ENCODE measurements at regions not wholly inside any gene's neighbourhood (a gene's known extent, or its start where the extent isn't known, plus 50 kb on each side); places are given as distances from the start of the nearest gene placed in this dataset.

GRCh38 chr11:15525582-15525981 lies 410.9 kb downstream of the INSC start:
- no peak for TF ChIP-seq CTCF (IDR thresholded peaks at IDR 0.05; ENCODE audit: low read depth, low read length, missing control alignments)
- no peak for DNase-seq (ENCODE audit: low read depth)
- H3K4me3 ChIP-seq (ENCODE audit: low read depth, low read length), result no peak overlapping the region

- no peak for TF ChIP-seq CTCF (IDR thresholded peaks at IDR 0.05; ENCODE audit: low read depth, low read length, missing control alignments)
- DNase-seq (ENCODE audit: low read depth), result no peak
- no peak overlapping the region for H3K4me3 ChIP-seq (ENCODE audit: low read depth, low read length)
These were observed 411.3 kb downstream of the INSC start for GRCh38 chr11:15526032-15526431.

- H3K4me3 ChIP-seq (ENCODE audit: low read depth, low read length), result no peak overlapping the region
- no peak for DNase-seq (ENCODE audit: low read depth)
- TF ChIP-seq CTCF (IDR thresholded peaks at IDR 0.05; ENCODE audit: low read depth, low read length, missing control alignments), result no peak
These were observed 412.2 kb downstream of the INSC start for GRCh38 chr11:15526859-15527450.

- no peak for TF ChIP-seq CTCF (IDR thresholded peaks at IDR 0.05; ENCODE audit: low read depth, low read length, missing control alignments)
- DNase-seq (ENCODE audit: low read depth), result no peak
- H3K4me3 ChIP-seq (ENCODE audit: low read depth, low read length), result no peak overlapping the region
These were observed 417.7 kb downstream of the INSC start for GRCh38 chr11:15532432-15532831.

- no peak for TF ChIP-seq CTCF (IDR thresholded peaks at IDR 0.05; ENCODE audit: low read depth, low read length, missing control alignments)
- DNase-seq (ENCODE audit: low read depth), result no peak
- H3K4me3 ChIP-seq (ENCODE audit: low read depth, low read length), result no peak overlapping the region
These were observed 419.5 kb downstream of the INSC start for GRCh38 chr11:15534266-15534665.

- no peak for DNase-seq (ENCODE audit: low read depth)
- TF ChIP-seq CTCF (IDR thresholded peaks at IDR 0.05; ENCODE audit: low read depth, low read length, missing control alignments), result no peak
- H3K4me3 ChIP-seq (ENCODE audit: low read depth, low read length), result no peak overlapping the region
These were observed 420.7 kb downstream of the INSC start for GRCh38 chr11:15535414-15535813.

- no peak for TF ChIP-seq CTCF (IDR thresholded peaks at IDR 0.05; ENCODE audit: low read depth, low read length, missing control alignments)
- no peak overlapping the region for H3K4me3 ChIP-seq (ENCODE audit: low read depth, low read length)
- no peak for DNase-seq (ENCODE audit: low read depth)
These were observed 421.7 kb downstream of the INSC start for GRCh38 chr11:15536438-15536837.
